ENCODE measurements at regions not wholly inside any gene's neighbourhood (a gene's known extent, or its start where the extent isn't known, plus 50 kb on each side); places are given as distances from the start of the nearest gene placed in this dataset.

DNA sequence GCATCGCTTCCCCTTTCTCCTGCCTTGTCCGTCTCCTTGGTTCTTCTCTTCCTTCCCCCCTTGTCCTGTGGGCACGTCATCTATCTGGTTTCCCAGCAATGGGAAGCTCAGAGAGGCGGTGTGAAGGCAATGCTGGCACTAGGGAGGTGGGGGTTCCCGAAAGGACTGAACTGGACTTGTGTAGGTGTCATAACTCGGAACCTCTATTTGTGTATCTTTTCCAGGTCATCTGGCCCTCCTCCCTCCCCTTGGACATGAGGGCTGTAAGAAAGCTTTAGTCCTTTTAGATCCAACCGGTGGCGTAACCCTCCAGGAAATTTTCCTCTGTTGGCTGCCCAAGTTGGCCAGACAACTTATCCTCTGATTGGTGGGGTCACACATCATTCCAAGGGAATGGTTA is 231.5 kb upstream of the TLE3 start:
- POLR2A ChIA-PET: interaction anchor here (0.5 kb wide), 1 partner anchor 36 kb away, joined by 4 read pairs; no protein-coding TSS in a partner anchor
- H3K9me2 ChIP-seq (ENCODE audit: insufficient read depth, low read length): no peaks in the 10 kb centered on the region
- no peaks in the 10 kb centered on the region for H3K79me2 ChIP-seq (ENCODE audit: insufficient read depth, low read depth, low read length)
- H3K4me2 ChIP-seq (ENCODE audit: low read length): no peak overlapping the region
- DNase-seq (ENCODE audit: low spot score): no peak
- no peaks in the 10 kb centered on the region for H4K20me1 ChIP-seq (ENCODE audit: insufficient read depth, low read length)
- peaks cover 11% of the 10 kb centered on the region; the same call in 1 of the 2 replicates for H3K9me3 ChIP-seq (ENCODE audit: low read length)
- CTCF ChIA-PET (ENCODE audit: unreplicated experiment): no interaction called here
- H2AFZ ChIP-seq (ENCODE audit: low read length): no peak overlapping the region
- no peak overlapping the region for H3K4me3 ChIP-seq (ENCODE audit: low read depth, low read length, poor library complexity, severe bottlenecking)
- peaks cover 5% of the 10 kb centered on the region for H3K4me1 ChIP-seq (ENCODE audit: insufficient read depth, low read length, poor library complexity, severe bottlenecking)
- intact Hi-C loops (cut with micrococcal nuclease; ENCODE audit: unreplicated experiment): no loop called here
- H3K36me3 ChIP-seq (ENCODE audit: insufficient read depth, low read length): no peaks in the 10 kb centered on the region
- TF ChIP-seq EZH2phosphoT487 (IDR thresholded peaks at IDR 0.05; ENCODE audit: borderline replicate concordance, low read depth, low read length): no peak
- TF ChIP-seq, protein P1, sequence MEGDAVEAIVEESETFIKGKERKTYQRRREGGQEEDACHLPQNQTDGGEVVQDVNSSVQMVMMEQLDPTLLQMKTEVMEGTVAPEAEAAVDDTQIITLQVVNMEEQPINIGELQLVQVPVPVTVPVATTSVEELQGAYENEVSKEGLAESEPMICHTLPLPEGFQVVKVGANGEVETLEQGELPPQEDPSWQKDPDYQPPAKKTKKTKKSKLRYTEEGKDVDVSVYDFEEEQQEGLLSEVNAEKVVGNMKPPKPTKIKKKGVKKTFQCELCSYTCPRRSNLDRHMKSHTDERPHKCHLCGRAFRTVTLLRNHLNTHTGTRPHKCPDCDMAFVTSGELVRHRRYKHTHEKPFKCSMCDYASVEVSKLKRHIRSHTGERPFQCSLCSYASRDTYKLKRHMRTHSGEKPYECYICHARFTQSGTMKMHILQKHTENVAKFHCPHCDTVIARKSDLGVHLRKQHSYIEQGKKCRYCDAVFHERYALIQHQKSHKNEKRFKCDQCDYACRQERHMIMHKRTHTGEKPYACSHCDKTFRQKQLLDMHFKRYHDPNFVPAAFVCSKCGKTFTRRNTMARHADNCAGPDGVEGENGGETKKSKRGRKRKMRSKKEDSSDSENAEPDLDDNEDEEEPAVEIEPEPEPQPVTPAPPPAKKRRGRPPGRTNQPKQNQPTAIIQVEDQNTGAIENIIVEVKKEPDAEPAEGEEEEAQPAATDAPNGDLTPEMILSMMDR (conservative IDR thresholded peaks at IDR 0.05; ENCODE audit: low read length): no peak
- no TSS peak for BruUV-seq (replicated peaks)
- H3K27ac ChIP-seq (ENCODE audit: low read depth, low read length, poor library complexity, severe bottlenecking): no peak overlapping the region

DNA sequence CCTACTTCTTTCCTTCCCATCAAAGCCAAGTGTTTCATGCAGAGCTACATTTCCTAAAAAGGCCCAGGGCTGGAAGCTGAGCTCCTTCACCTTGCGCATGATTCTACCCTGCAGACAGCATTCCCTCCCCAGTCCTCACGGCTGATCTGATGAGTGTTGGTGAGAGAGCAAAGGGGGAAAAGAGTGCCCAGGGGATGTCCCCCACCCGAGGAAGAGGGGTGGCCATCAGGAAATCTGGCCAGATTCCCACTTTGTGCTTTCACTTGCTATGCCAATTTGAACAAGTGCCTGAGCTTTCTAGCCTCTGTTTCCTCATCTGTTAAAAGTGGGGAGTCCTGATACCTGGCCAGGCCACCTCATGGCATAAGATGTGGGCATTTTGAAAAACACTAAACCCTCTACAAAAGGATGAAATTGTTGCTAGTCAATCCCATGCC is 231.0 kb upstream of the TLE3 start:
- ChIA-PET POLR2A (interaction anchor here (0.5 to 1.0 kb wide), 2 partner anchors 10 to 35 kb away, joined by 4 to 6 read pairs; no protein-coding TSS in a partner anchor), CTCF (ENCODE audit: unreplicated experiment) (no interaction called here)
- no peak for DNase-seq (ENCODE audit: low spot score)
- Histone ChIP-seq H3K4me3 (ENCODE audit: low read depth, low read length, poor library complexity, severe bottlenecking) (no peak overlapping the region), H3K79me2 (ENCODE audit: insufficient read depth, low read depth, low read length) (no peaks in the 10 kb centered on the region), H3K27ac (ENCODE audit: low read depth, low read length, poor library complexity, severe bottlenecking) (no peak overlapping the region), H3K4me2 (ENCODE audit: low read length) (no peak overlapping the region), H3K4me1 (ENCODE audit: insufficient read depth, low read length, poor library complexity, severe bottlenecking) (peaks cover 5% of the 10 kb centered on the region), H3K36me3 (ENCODE audit: insufficient read depth, low read length) (no peaks in the 10 kb centered on the region), H2AFZ (ENCODE audit: low read length) (no peak overlapping the region), H4K20me1 (ENCODE audit: insufficient read depth, low read length) (no peaks in the 10 kb centered on the region), H3K9me2 (ENCODE audit: insufficient read depth, low read length) (no peaks in the 10 kb centered on the region), H3K9me3 (ENCODE audit: low read length) (peaks cover 6% of the 10 kb centered on the region; the same call in 1 of the 2 replicates)
- BruUV-seq (replicated peaks): no TSS peak
- intact Hi-C loops (cut with micrococcal nuclease; ENCODE audit: unreplicated experiment): no loop called here
- no peak for TF ChIP-seq EZH2phosphoT487 (IDR thresholded peaks at IDR 0.05; ENCODE audit: borderline replicate concordance, low read depth, low read length)
- TF ChIP-seq, protein P1 (conservative IDR thresholded peaks at IDR 0.05; ENCODE audit: low read length): no peak

DNA sequence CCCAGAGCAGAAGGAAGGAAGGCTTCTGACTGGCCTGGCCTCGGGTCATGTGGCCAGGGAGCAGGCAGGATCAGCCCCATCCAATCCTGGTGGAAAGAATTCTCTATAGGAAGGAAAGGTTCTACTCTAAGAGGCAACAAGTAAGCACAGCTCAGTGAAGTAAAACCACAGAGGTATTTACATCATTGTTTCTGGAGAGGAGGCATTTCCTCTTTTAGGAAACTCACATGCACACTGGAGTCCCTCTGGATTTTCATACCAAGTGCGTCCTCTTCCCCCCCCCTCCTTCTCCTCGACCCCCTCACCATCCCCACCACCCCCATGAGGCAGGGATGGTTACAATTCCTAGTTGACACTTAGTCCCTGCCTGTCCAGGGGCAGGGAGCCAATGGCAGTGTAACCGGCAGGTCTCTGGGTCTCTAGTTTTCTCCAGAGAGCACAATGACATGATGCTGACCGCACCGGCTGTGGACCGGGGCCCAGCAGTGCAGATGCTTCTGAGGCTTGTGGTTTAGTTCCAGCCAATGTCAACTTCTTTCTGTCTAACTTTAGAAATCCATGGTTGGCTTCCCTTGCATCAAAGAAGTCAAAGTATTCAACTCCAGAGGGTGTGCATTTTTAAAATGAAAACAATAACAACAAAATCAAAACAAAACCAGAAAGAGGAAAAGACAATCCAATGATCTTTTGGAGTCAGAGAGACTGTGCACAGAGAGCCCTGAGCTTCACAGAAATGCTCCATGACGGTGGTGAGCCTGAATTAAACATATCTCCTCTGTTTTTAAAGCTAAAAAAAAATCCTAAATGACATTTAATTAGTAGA is 230.3 kb upstream of the TLE3 start:
- Histone ChIP-seq H4K20me1 (ENCODE audit: insufficient read depth, low read length) (no peaks in the 10 kb centered on the region), H3K9me2 (ENCODE audit: insufficient read depth, low read length) (no peaks in the 10 kb centered on the region), H3K4me1 (ENCODE audit: insufficient read depth, low read length, poor library complexity, severe bottlenecking) (peaks cover 5% of the 10 kb centered on the region), H3K27ac (ENCODE audit: low read depth, low read length, poor library complexity, severe bottlenecking) (no peak overlapping the region), H2AFZ (ENCODE audit: low read length) (no peak overlapping the region), H3K4me2 (ENCODE audit: low read length) (no peak overlapping the region; the same call in 1 of the 2 replicates), H3K36me3 (ENCODE audit: insufficient read depth, low read length) (no peaks in the 10 kb centered on the region), H3K79me2 (ENCODE audit: insufficient read depth, low read depth, low read length) (no peaks in the 10 kb centered on the region), H3K9me3 (ENCODE audit: low read length) (no peaks in the 10 kb centered on the region), H3K4me3 (ENCODE audit: low read depth, low read length, poor library complexity, severe bottlenecking) (no peak overlapping the region)
- CTCF ChIA-PET (ENCODE audit: unreplicated experiment): no interaction called here
- POLR2A ChIA-PET: interaction anchor here (1.0 kb wide), 1 partner anchor 9 kb away, joined by 6 read pairs; no protein-coding TSS in a partner anchor
- no TSS peak for BruUV-seq (replicated peaks)
- no peak for DNase-seq (ENCODE audit: low spot score)
- TF ChIP-seq EZH2phosphoT487 (IDR thresholded peaks at IDR 0.05; ENCODE audit: borderline replicate concordance, low read depth, low read length): no peak
- TF ChIP-seq, protein P1 (conservative IDR thresholded peaks at IDR 0.05; ENCODE audit: low read length): no peak
- intact Hi-C loops (cut with micrococcal nuclease; ENCODE audit: unreplicated experiment): no loop called here

All from OCI-LY7 (cell line).